ENCODE measurements at regions not wholly inside any gene's neighbourhood (a gene's known extent, or its start where the extent isn't known, plus 50 kb on each side); places are given as distances from the start of the nearest gene placed in this dataset.

DNA sequence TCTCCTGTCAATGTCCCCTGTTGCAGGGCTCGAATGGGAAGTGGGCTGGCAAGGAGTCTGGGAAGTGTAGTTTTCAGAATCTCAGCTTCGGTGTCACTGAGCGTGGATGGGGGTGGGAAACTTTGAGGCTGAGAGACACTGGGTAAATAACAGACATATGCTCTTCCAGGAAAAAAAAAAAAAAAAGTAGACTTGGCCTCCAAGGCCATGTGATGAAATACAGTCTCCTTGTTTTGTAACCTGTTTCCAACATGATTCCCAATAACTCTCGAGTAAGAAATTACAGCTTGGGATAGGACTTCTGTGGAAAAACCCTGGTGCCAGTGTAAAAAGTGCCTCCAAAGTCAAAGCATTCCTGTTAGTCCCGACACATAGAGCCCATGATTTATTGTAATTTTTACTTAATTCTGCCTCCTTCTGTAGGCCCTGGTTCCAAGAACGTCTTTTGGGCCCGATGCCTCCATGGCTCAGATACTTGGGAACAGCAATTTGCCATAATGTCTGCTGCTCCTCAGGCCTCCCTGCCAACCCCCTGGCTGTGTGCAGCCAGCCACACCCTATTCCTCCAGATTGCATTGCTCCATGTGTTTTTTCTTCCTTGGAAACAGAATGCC is 119.5 kb upstream of the TNC start:
- DNase-seq (peak; percentile 39), ATAC-seq (peak; percentile 67 to 79)
- intact Hi-C loops (cut with DNase I) = no loop called here

DNA sequence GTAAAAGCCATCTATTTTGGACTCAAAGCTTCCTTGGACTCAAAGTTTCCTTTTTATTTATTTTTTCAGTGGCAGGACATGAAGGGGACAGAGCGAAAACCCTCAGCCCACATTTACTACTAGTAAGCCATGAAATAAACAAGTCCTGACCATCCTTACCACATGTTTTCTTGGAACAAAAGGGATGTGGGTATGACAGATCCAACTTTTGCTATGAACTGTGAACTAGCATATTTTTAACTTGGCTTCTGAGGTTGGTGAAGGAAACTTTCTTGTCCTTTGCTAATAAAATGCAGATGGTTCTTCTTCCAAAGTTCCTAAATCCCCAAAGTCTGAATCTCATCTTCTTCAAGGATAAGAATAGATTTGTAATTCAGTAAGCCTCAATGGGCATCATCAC is 122.7 kb upstream of the TNC start:
- ATAC-seq (no peak), DNase-seq (no peak)
- intact Hi-C loops (cut with DNase I) = no loop called here

DNA sequence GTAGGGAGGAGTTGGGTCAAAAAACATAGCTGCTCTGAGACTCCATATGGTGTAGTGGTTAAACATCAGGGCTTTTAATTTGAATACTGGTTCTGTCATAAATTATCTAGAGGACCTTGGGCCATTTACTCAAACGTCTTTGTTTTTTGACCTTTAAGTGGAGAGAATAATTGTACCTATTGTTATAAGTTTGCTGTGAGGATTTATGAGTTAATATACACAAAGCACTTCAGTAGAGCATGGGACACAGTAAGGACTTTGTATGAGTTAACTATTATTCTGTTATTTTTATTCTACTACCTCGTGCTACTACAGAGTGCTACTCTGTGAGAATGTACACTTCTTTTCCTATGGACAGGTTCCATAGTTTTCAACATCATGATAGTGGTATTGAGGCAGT is 123.7 kb upstream of the TNC start:
- DNase-seq = no peak
- ATAC-seq = no peak
- intact Hi-C loops (cut with DNase I) = no loop called here

DNA sequence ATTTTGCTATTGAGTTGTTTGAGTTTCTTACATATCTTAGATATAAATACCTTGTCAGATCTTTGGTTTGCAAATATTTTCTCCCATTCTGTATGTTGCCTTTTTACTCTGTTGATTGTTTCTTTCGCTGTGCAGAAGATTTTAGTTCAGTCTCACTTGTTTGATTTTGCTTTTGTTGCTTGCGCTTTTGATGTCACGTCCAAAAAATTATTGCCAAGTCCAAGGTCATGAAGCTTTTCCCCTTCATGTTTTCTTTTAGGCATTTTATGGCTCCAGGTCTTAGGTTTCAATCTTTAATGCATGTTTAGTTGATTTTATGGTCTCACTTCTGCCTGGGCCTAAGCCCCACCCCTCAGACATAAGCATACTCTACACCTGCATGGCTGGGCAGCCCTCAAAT is 131.5 kb upstream of the TNC start:
- DNase-seq (no peak), ATAC-seq (no peak)
- intact Hi-C loops (cut with DNase I) = no loop called here

- intact Hi-C loops (cut with DNase I) = no loop called here
- ATAC-seq = peak in 1 of 2 donors; percentile 38
- no peak for DNase-seq
These were observed 132.7 kb upstream of the TNC start for GRCh38 chr9:115250621-115251032.

- intact Hi-C loops (cut with DNase I) = no loop called here
- ATAC-seq = peak in 1 of 2 donors; percentile 67
- DNase-seq = no peak
These were observed 136.6 kb upstream of the TNC start for GRCh38 chr9:115254287-115255180.

DNA sequence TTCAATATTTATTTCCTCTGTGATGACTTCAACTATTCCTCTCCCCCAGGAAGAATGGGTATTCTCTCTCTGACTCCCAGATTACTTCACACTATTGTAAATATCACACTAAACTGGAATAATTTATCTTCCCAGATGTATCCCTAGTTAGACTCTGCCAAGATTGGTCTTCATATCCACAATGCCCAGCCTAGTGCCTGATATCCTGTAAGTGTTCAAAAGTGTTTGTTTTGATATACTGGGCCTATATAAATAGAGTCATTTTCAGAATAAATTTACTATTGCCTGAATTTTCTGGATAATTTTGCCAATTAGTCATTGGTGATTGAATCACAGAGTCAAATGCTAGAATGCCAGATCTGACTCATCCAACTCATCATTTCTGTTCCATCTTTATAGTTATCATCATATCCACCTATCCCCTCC is 143.7 kb upstream of the TNC start:
- ATAC-seq = no peak
- no peak for DNase-seq
- intact Hi-C loops (cut with DNase I) = no loop called here

DNA sequence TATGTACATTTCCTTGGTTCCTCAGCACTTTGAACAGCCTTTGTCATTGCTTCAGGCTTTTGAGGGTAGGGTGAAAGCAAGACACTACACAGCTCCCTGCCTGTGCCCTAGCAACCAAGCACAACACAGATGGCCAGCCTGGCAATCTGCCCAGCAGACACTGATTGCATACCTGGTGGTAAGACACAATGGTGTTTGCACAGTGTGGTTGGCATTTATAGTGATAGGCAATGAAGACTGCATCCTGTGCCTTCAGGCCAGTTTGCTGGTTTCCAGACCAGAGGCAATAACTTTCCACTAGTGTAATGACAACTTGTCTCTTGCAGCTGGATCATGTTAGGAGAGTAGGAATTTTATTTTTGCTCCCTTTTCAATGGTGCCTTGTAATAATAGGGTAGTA is 144.5 kb upstream of the TNC start:
- ATAC-seq = peak; percentile 71 to 85
- peak; percentile 82 for DNase-seq
- intact Hi-C loops (cut with DNase I) = no loop called here

DNA sequence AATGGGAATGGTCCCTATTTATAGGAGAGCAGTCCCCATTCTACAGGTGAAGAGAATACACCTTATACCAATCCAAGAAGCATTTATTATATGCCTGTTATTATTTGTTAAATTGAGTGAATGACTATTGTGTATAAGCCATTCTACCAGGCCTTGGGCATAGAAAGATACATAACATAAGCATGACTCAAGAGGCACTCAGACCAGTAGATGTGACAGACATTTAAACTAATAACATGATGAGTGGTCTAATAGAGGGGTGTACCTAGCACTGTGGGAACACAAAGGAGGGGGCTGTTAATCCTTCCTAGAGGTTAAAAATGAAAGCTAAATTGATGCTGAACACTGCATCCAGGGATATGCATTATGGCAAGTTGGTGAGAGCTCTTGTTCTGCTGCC is 145.0 kb upstream of the TNC start:
- ATAC-seq = no peak
- intact Hi-C loops (cut with DNase I) = no loop called here

GRCh38 chr9:115263371-115264075 is 145.6 kb upstream of the TNC start:
- intact Hi-C loops (cut with DNase I) = no loop called here
- DNase-seq (no peak), ATAC-seq (no peak)

More for the DNA sequence above, 145.0 kb upstream of the TNC start:
- DNase-seq = no peak

- intact Hi-C loops (cut with DNase I) = no loop called here
- DNase-seq (no peak), ATAC-seq (no peak)
These were observed 146.4 kb upstream of the TNC start for GRCh38 chr9:115264313-115264712.

DNA sequence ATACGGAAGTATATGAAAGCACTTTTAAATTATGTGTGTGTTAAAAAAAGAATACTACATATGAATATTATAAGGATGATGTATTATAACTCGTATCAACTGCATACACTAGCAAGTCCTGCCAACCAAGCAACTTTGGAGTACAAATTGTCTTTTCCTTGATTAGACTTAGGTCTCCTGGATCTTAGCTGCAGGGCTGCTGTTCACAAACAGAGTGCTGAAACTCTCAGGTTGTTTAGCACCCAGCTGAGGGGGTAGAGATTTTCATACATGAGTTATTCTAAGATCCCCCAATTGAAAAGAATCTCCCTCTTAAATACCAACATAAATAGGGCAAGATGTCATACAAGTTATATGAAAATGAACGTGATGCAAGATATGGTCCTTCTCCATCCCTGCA is 149.8 kb upstream of the TNC start:
- ATAC-seq (no peak), DNase-seq (no peak)
- intact Hi-C loops (cut with DNase I) = no loop called here

DNA sequence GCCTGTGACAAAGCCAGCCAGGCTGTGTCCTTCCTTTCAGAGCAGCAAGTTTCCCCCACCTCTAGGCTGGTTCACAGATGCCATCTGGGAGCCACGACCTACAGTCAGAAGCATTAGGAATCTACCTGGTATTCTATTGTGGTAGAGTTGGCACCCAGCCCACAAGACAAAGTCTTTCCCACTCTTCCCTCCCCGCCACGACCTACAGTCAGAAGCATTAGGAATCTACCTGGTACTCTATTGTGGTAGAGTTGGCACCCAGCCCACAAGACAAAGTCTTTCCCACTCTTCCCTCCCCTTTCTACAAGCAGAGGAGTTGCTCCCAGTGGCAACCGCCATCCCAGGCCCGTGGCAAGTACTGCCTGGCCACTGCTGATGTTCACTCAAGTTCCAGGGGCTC is 157.8 kb upstream of the TNC start:
- intact Hi-C loops (cut with DNase I) = no loop called here
- ATAC-seq = no peak

DNA sequence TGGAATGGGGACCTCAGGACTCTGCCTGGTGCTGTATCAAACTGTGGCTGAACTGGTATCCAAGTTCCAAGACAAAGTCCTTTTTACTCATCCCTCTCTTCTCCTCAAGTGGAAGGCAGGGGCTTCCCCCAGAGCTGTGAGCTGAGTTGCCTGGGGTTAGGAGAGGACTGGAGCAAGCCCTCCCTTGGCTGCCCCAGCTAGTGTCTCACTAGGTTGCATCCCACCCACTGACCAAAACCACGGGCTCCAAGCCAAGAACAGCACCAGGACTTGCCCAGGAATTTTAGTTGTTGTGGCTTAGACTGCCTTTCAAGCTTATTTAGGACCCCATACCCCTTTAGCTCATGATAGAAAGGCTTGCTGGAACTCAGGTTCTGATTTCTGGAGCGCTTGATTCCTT is 158.7 kb upstream of the TNC start:
- intact Hi-C loops (cut with DNase I) = no loop called here
- ATAC-seq (no peak), DNase-seq (no peak)

More for the DNA sequence above, 157.8 kb upstream of the TNC start:
- no peak for DNase-seq

GRCh38 chr9:115277301-115277700 is 159.3 kb upstream of the TNC start:
- DNase-seq = no peak
- no peak for ATAC-seq
- intact Hi-C loops (cut with DNase I) = no loop called here

DNA sequence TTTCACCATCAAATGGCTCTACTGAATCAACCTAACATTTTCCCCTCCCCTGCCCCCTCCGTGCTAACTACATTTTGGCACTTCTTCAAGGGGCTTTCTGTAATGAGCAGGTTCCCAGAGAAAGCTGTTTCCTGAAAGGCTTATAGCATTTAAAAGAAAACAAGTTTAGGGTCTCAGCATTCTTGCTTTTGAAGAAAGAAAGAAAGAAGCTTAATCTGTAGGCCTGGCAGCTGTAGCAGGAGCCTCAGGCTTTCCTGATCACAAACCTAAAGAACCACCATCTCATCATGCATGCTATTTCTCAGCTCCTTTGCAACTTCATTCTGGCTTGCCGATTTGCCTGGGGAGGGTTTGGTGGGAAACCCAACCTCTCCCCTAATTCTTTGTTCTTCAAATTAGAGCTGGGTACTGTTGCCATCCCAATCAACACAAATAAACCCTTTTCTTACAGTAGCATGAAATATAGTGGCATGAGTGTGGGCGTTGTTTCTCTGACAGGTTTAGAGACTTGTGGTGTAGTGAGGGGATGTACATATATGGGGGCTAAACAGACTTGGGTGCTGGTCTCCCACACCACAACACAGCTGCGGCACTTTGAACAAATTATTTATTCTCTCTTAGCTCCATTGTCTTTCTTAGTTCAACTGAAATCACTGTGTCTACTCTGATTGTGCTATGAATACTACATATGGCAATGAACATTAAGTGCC is 160.5 kb upstream of the TNC start:
- no peak for ATAC-seq
- intact Hi-C loops (cut with DNase I) = no loop called here
- no peak for DNase-seq

- ATAC-seq (no peak), DNase-seq (no peak)
- intact Hi-C loops (cut with DNase I) = no loop called here
These were observed 165.4 kb upstream of the TNC start for GRCh38 chr9:115283395-115283794.

GRCh38 chr9:115285836-115286235 is 167.9 kb upstream of the TNC start:
- intact Hi-C loops (cut with DNase I) = no loop called here
- ATAC-seq (no peak), DNase-seq (no peak)

DNA sequence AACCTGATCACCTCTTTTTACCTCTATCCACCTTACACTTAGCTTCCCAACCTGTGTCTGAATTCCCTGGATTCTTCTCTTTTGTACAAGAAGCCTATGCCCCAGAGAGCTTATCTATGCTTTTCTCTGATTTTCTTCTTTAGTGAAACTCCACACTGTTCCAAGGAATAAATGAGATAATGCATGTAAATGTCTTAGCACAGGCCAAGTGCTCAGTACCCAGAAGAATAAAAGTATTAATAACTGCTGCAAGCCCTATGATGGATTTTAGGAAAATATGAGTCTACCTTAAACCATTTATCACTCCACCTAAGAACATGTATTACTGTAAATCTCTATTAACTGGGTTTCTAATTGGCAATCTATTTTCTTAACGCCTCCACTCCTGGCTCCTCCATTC is 168.5 kb upstream of the TNC start:
- ATAC-seq (no peak), DNase-seq (no peak)
- intact Hi-C loops (cut with DNase I) = no loop called here

DNA sequence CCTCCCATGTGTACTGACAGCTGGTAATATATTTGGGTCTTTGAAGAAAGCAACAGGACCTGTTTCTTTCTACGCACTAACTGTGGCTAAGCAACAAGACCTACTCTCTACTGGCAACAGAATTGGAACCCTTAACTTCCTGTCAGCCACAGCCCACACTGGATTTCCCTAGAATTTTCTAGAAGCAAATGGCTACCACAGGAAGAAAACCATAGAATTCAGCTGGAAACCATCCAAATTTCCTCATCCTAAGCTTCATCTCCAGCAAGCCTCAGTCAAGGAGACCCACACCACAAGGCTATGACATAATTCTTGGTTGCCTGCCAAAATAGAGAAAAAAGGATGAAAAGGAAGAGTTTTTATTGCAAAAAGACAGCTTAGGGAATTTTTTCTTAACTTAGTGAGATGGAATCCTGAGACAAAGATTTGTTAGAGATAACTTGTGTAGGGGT is 171.8 kb upstream of the TNC start:
- intact Hi-C loops (cut with DNase I) = no loop called here
- no peak for DNase-seq

More for the DNA sequence above, 171.8 kb upstream of the TNC start:
- ATAC-seq = peak; percentile 44 to 50

Measured in left cardiac atrium (tissue), 4 donors.